OCI-LY3 (cell line): ENCODE measurements at regions not wholly inside any gene's neighbourhood (a gene's known extent, or its start where the extent isn't known, plus 50 kb on each side); places are given as distances from the start of the nearest gene placed in this dataset.

Experiments used
- EZH2phosphoT487 ChIP-seq: fragments of 200-600 bp; shearing (Covaris generic); IDR thresholded peaks from 2 replicates; pipeline ENCODE4 v1.6.1; 2018; ENCODE audit warnings: antibody characterized with exemption, mixed run types, low read depth
- TF ChIP-seq, protein P1 (sequence below): fragments of 200-600, 300-600 bp; sonication (generic); IDR thresholded peaks from 2 replicates; pipeline ENCODE4 v1.5.1; 2014; ENCODE audit warnings: antibody characterized with exemption, low read length, low read depth

DNA sequence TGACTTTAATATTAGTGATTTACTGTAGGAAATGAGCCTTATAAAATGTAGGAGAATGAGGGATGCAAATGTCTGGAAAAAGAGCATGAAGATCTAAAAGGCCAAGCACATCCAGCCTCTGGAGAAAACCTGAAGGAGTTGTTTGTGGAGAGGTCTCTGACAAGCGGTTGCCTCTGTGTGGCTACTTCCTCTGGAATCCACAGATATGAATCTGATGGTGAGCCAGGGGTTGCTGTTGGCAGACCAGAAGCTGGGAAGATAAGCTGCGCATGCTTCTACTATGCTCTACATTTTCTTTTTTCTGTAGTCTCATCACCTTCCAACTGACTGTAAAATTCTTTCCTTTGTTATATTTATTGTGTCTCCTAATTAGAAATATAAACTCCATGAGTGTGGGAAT lies 248.6 kb downstream of the OLFM3 start:
- TF ChIP-seq, protein P1, sequence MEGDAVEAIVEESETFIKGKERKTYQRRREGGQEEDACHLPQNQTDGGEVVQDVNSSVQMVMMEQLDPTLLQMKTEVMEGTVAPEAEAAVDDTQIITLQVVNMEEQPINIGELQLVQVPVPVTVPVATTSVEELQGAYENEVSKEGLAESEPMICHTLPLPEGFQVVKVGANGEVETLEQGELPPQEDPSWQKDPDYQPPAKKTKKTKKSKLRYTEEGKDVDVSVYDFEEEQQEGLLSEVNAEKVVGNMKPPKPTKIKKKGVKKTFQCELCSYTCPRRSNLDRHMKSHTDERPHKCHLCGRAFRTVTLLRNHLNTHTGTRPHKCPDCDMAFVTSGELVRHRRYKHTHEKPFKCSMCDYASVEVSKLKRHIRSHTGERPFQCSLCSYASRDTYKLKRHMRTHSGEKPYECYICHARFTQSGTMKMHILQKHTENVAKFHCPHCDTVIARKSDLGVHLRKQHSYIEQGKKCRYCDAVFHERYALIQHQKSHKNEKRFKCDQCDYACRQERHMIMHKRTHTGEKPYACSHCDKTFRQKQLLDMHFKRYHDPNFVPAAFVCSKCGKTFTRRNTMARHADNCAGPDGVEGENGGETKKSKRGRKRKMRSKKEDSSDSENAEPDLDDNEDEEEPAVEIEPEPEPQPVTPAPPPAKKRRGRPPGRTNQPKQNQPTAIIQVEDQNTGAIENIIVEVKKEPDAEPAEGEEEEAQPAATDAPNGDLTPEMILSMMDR, result no peak
- no peak for TF ChIP-seq EZH2phosphoT487
